Muscle of leg (tissue), 3 donors: ENCODE measurements at regions not wholly inside any gene's neighbourhood (a gene's known extent, or its start where the extent isn't known, plus 50 kb on each side); places are given as distances from the start of the nearest gene placed in this dataset.
"Not testable (repeated sequence)": the region's sequence is repeated elsewhere in the genome, so short reads cannot be mapped to it uniquely, and the experiment has no call there.

ENCODE experiments used
- DNase-seq: peaks from one replicate; pipeline ENCODE4 v3.0.0; 2013
- H3K27ac ChIP-seq: one replicate; pipeline ENCODE4 v1.5.1; 2013; ENCODE audit warnings: mild to moderate bottlenecking, low read length, control low read depth
- H3K27me3 ChIP-seq: one replicate; pipeline ENCODE4 v1.6.1; 2013; ENCODE audit warnings: low read length; ENCODE audit not compliant: control insufficient read depth, insufficient read depth
- H3K36me3 ChIP-seq: one replicate; pipeline ENCODE4 v1.6.1; 2013; ENCODE audit warnings: low read length; ENCODE audit not compliant: control insufficient read depth, insufficient read depth
- H3K4me1 ChIP-seq: one replicate; pipeline ENCODE4 v1.6.1; 2013; ENCODE audit warnings: low read length; ENCODE audit not compliant: control insufficient read depth, insufficient read depth
- H3K4me3 ChIP-seq: one replicate; pipeline ENCODE4 v1.5.1; 2013; ENCODE audit warnings: low read length, control low read depth
- H3K9me3 ChIP-seq: replicated peaks from 2 replicates; pipeline ENCODE4 v1.6.1; 2013; ENCODE audit warnings: low read depth, low read length; ENCODE audit not compliant: control insufficient read depth
- WGBS: methylation state at CpG from one replicate; pipeline ENCODE4 v1.1.5; 2013; ENCODE audit warnings: missing lambda C conversion rate; ENCODE audit not compliant: insufficient coverage; 5-methylcytosine and 5-hydroxymethylcytosine counted together

DNA sequence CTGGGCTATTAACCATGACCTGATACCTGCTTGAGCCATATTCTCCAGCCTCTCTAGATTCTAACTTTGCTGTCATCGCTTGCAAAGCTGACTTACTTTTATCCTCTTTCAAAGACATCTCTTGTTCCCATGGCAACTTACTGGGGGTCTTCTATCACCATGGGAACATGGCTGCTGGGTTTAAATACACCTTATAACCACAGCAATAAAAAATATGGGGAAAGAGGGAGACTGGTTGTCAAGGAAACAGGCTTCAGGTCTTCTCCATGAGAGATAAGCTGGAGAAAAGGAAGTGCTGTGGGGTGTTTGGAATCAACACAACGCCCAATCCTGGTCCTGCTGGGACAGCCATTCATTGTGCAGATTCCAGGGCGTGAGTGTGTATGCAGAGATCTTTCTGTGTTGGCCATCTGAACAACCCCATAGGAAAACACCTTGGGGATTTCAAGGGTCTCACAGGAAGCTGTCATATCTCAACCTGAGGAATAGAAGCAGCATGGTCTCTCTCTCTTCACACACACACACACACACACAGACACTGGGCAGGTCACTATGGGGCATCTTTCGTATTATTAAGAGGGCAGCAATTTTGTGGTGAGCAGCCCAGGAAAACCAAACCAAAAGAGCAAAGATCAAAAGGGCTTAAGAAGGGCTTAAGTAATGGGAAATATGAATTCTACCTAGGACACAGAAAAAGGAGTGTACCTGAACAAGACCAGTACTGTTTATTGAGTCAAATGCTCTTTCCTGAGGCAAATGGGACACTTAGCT is 344.7 kb upstream of the NCAM1 start:
- no peaks in the 10 kb centered on the region for H3K9me3 ChIP-seq
- H3K27me3 ChIP-seq, result peaks cover 4% of the 10 kb centered on the region
- no peak overlapping the region for H3K4me3 ChIP-seq
- no peak for DNase-seq
- WGBS, result 100% methylated on average over 2 of the region's 4 CpGs
- H3K36me3 ChIP-seq, result no peaks in the 10 kb centered on the region
- H3K4me1 ChIP-seq, result peaks cover 23% of the 10 kb centered on the region
- no peak overlapping the region for H3K27ac ChIP-seq

DNA sequence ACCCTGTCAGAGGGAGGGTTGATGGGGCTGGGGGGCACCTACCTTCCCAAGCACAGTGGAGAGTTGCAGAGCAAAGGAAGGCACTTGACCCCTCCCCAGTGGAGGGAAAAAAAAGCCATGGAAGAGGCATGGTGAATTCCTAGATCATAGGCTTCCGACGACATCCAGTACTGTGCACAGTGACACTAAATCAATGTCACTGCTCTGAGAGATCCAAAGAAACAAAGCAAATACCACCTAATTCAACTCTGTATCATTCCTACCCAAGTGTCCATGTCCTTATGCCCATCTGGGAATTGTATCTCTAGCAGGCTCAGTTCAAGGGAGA is 344.2 kb upstream of the NCAM1 start:
- H3K9me3 ChIP-seq, result no peaks in the 10 kb centered on the region
- peaks cover 18% of the 10 kb centered on the region for H3K4me1 ChIP-seq
- DNase-seq, result no peak
- H3K27ac ChIP-seq, result no peak overlapping the region
- no peaks in the 10 kb centered on the region for H3K36me3 ChIP-seq
- H3K4me3 ChIP-seq, result no peak overlapping the region
- no CpG with 5 or more reads among the region's 2 CpGs for WGBS
- H3K27me3 ChIP-seq, result peaks cover 4% of the 10 kb centered on the region

DNA sequence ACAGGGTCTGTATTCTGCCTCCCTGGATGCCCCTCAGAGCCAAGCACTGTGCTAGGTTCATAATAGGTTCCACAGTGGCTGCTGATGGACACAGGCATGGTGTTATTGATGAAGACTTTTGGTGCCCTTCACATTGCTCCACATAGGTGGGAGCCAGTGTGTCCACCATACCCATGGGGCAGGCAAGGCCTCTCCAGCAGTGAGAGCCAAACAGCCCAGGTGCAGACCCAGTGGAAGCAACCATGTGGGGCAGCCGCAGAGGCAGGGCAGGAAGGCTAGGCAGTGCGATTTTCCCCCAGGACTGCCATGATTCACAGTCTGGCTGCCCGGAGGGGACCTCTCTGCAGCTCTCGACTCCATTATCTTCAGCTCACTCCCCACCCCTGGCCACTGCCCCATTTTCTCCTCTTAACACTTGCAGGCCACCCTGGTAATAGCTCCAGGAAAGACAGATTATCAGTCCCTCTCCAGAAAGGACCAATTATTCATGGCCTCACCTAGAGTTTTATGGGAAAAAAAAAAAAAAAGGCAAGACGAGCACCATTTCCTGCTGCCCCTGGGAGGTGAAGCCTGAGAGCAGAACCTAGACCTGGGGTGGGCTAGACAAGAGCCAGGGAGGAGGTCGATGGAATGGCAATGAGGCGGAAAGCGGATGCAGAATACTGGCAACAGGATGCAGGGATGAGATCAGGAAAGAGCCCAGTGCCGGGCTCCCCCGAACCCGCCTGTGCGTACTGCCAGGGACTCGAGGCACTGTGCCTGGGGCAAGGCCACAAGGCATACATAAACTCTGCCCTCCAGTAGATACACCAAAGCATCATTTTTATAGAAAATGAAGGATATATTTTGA is 343.0 kb upstream of the NCAM1 start:
- H3K4me1 ChIP-seq, result peaks cover 9% of the 10 kb centered on the region
- no peak overlapping the region for H3K27ac ChIP-seq
- no peak overlapping the region for H3K4me3 ChIP-seq
- no peak for DNase-seq
- H3K27me3 ChIP-seq, result peaks cover 4% of the 10 kb centered on the region
- H3K36me3 ChIP-seq, result no peaks in the 10 kb centered on the region
- H3K9me3 ChIP-seq, result peaks cover 5% of the 10 kb centered on the region
- WGBS, result 62% methylated on average over 5 of the region's 13 CpGs

DNA sequence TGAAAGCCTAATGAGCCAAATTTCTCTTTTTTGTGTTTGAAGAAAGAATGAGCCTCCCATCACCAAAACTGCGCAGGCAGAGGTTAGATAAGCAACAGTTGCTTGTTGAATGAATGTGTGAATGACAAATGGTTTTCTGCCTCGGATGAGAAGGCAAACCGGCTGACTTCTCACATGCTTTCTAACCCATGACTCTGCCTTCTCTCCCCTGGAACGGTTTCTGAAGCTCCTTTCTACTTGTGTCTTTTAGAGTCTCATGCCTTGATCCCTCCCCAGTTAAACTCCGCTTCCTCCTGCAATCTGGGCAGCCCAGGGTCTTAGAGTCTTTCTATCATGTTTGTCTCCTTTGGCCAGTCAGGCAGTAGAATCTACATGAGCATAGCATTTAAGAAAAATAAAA is 342.1 kb upstream of the NCAM1 start:
- no peaks in the 10 kb centered on the region for H3K36me3 ChIP-seq
- H3K4me1 ChIP-seq, result no peaks in the 10 kb centered on the region
- WGBS, result 74% methylated on average over 3 of the region's 5 CpGs

DNA sequence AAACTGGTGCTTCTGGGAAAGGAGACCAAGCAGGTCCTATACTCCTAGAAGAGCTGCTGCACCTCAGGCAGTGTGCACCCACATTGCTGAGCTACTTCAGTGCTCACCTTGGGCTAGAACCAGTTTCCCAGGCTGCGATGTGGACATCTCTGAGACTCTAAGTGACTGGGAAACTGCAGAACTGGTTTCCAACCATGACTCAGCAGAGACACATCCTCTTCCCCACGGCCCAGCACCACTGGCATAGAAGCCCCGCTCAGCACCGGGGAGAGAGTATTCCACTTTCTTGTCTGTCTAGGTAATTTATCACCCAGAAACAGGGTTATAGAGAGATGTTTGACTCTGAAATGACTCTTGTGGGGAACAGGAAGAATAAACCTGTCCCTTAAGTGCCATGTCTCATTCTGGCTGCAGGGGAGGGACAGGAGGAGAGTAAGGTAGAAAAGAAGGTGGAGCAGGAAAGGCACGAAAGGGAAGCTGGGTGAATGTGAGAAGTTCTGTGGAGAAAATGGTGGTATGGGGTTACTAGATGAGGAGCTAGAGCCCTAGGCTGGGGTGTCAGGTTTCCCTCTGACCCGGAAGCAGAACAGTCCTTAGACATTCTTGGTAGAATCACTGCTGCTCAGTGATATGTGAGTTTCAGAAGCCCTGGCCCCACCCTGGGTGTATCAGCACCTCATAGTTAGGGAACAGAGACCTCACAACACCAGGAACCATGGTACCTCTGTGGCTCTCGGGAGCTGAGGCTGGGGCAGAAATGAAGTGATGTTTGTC is 340.4 kb upstream of the NCAM1 start:
- WGBS, result 83% methylated on average over 3 of the region's 7 CpGs
- Histone ChIP-seq H3K36me3 (no peaks in the 10 kb centered on the region), H3K9me3 (peaks cover 5% of the 10 kb centered on the region)

More for the DNA sequence above, 342.1 kb upstream of the NCAM1 start:
- Histone ChIP-seq H3K9me3 (peaks cover 5% of the 10 kb centered on the region), H3K27ac (no peak overlapping the region), H3K27me3 (peaks cover 4% of the 10 kb centered on the region), H3K4me3 (no peak overlapping the region)
- no peak for DNase-seq

DNA sequence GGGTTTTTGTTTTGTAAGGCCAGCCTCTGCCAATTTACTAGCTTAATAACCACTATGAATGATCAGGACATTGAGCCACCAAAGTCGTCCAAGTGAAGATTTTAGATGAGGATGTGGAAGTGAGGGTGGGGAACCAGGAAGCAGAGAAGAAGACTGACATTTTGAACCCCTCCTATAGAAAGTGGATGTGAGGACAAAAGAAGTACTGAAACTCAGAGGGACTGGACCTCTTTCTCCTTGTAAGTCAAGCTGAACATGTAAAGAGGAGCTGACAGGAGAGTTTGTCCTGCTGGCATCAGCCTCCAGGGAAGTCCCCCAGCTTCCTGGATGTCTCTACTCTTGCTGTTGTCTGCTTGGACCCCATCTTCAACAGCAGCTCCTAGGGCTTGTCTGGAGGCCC is 338.2 kb upstream of the NCAM1 start:
- DNase-seq, result no peak
- peaks cover 6% of the 10 kb centered on the region for H3K27me3 ChIP-seq
- H3K4me3 ChIP-seq, result no peak overlapping the region
- H3K27ac ChIP-seq, result no peak overlapping the region
- no peaks in the 10 kb centered on the region for H3K36me3 ChIP-seq
- peaks cover 5% of the 10 kb centered on the region for H3K9me3 ChIP-seq
- H3K4me1 ChIP-seq, result no peaks in the 10 kb centered on the region
- no CpG with 5 or more reads among the region's 1 CpG for WGBS

More for the DNA sequence above, 340.4 kb upstream of the NCAM1 start:
- no peak for DNase-seq
- peaks cover 4% of the 10 kb centered on the region for H3K27me3 ChIP-seq
- H3K27ac ChIP-seq, result no peak overlapping the region
- no peaks in the 10 kb centered on the region for H3K4me1 ChIP-seq
- no peak overlapping the region for H3K4me3 ChIP-seq

DNA sequence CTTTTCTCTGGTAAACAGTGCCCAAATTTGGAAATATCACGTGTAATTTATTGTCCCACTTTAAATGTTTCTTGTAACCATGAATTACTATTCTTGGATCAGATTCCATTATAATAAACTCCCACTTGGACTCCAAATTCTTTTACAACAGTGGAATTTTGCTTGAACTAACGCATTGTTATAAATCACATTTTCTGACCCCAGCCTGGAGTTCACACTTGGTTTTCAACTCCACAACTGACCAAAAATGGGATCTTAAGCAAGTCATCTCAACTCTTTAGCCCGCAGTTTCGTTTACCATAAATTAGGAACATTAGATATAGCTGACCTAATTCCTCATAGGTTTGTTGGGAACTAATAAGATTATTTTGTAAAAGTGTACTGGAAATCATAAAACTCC is 336.8 kb upstream of the NCAM1 start:
- DNase-seq, result no peak
- Histone ChIP-seq H3K27me3 (peaks cover 6% of the 10 kb centered on the region), H3K36me3 (no peaks in the 10 kb centered on the region), H3K9me3 (peaks cover 5% of the 10 kb centered on the region), H3K27ac (no peak overlapping the region), H3K4me3 (no peak overlapping the region), H3K4me1 (no peaks in the 10 kb centered on the region)
- 44% methylated on average over 1 of the region's 4 CpGs for WGBS

DNA sequence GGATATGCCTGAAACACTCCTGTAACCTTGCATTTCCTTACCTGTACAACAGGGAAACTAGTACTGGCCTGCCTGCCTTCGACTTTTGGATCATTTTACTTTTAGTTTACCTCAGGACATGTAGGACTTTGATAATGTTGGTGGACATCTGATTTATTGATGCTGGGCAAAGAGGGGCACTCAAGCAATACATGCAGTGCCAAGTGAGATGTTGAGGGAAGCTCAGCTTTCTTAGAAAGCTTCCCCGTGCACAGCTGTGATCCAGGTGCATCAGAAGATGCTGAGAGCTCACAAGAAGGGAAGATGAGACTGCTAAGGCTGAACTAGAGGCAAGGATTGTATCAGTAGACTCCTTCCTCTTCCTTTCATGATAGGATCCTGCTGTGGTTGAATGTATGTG is 336.2 kb upstream of the NCAM1 start:
- not testable (repeated sequence) for H3K4me1 ChIP-seq, H3K27ac ChIP-seq, H3K27me3 ChIP-seq, H3K4me3 ChIP-seq, H3K9me3 ChIP-seq, DNase-seq, H3K36me3 ChIP-seq
- WGBS, result no CpG with 5 or more reads among the region's 2 CpGs

DNA sequence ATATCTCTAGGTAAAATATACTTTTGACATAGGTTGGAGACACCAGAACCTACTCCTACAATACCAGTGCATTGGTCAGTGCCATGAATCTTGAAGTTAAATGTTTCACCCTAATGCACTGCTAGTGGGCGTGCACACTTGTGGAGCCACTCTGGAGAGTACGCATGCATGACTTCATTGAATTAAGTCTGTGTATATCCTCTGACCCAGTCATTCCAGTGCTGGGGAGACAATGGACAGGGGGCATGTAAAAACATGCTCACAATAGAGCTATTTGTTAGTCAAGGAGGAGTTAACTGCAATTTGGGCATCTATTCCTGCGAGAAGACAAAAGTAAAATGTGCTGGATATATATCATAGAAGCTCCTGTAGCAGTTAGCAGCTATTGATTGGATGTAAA is 335.4 kb upstream of the NCAM1 start:
- H3K27ac ChIP-seq, result no peak overlapping the region
- H3K9me3 ChIP-seq, result peaks cover 5% of the 10 kb centered on the region
- H3K4me3 ChIP-seq, result no peak overlapping the region
- peaks cover 6% of the 10 kb centered on the region for H3K27me3 ChIP-seq
- WGBS, result 80% methylated on average over 1 of the region's 3 CpGs
- DNase-seq, result no peak
- H3K4me1 ChIP-seq, result no peaks in the 10 kb centered on the region
- H3K36me3 ChIP-seq, result no peaks in the 10 kb centered on the region

DNA sequence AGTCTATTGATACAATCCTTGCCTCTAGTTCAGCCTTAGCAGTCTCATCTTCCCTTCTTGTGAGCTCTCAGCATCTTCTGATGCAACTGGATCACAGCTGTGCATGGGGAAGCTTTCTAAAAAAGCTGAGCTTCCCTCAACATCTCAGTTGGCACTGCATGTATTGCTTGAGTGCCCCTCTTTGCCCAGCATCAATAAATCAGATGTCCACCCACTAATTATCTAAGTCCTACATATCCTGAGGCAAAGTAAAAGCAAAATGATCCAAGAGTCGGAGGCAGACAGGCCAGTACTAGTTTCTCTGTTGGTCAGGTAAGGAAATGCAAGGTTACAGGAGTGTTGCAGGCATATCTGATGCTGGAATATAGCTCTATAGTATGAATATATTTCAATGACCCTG is 334.5 kb upstream of the NCAM1 start:
- Histone ChIP-seq H3K36me3 (no peaks in the 10 kb centered on the region), H3K27ac (no peak overlapping the region), H3K27me3 (peaks cover 6% of the 10 kb centered on the region), H3K4me1 (peaks cover 2% of the 10 kb centered on the region), H3K9me3 (peaks cover 5% of the 10 kb centered on the region), H3K4me3 (no peak overlapping the region)
- no peak for DNase-seq
- WGBS, result no CpG with 5 or more reads among the region's 1 CpG
